Heart left ventricle (tissue), 16 donors: ENCODE measurements at regions not wholly inside any gene's neighbourhood (a gene's known extent, or its start where the extent isn't known, plus 50 kb on each side); places are given as distances from the start of the nearest gene placed in this dataset.
A peak's percentile ranks its signal among the peaks of the same experiment; 100 is the strongest.

Experiments
- ATAC-seq, 4 donors: fragments of 200-7000 bp; cut with Tn5 transposase; one replicate each; pipeline ENCODE4 v1.9.1; 2020 to 2022; ENCODE audit warnings: moderate library complexity in 4 of 4, mild to moderate bottlenecking in 3 of 4, moderate number of reproducible peaks in 1 of 4
- DNase-seq, 5 donors: peaks; one replicate each; pipeline ENCODE4 v3.0.0-alpha.2; 2020
- H3K27ac ChIP-seq, 12 donors: fragments of 200-600 bp; sonication (generic) in 4 of 12; one replicate each; pipeline versions ENCODE4 v1.5.0 to v1.8.0; 2016 to 2022; ENCODE audit warnings: mild to moderate bottlenecking in 2 of 12
- H3K27me3 ChIP-seq, 9 donors: fragments of 200-600 bp; sonication (generic) in 2 of 9; one replicate each; pipeline versions ENCODE4 v1.5.1 to v1.8.0; 2016 to 2022; ENCODE audit warnings: mild to moderate bottlenecking in 3 of 9
- H3K36me3 ChIP-seq, 9 donors: fragments of 200-600 bp; sonication (generic) in 2 of 9; one replicate each; pipeline versions ENCODE4 v1.5.0 to v1.8.0; 2018 to 2022; ENCODE audit warnings: mild to moderate bottlenecking in 2 of 9
- H3K4me1 ChIP-seq, 12 donors: fragments of 200-600 bp; sonication (generic) in 4 of 12; one replicate each; pipeline versions ENCODE4 v1.5.0 to v1.8.0; 2016 to 2022; ENCODE audit warnings: mild to moderate bottlenecking in 3 of 12
- H3K4me3 ChIP-seq, 12 donors: fragments of 200-600 bp; sonication (generic) in 4 of 12; one replicate each; pipeline versions ENCODE4 v1.5.0 to v1.8.0; 2017 to 2022; ENCODE audit warnings: mild to moderate bottlenecking in 9 of 12, moderate library complexity in 4 of 12
- H3K9me3 ChIP-seq, 12 donors: fragments of 200-600 bp; sonication (generic) in 4 of 12; one replicate each; pipeline versions ENCODE4 v1.5.0 to v1.8.0; 2016 to 2022; ENCODE audit warnings: mild to moderate bottlenecking in 1 of 12
- POLR2A ChIP-seq, 2 donors: fragments of 450-650 bp; IDR thresholded peaks; one replicate each; pipeline ENCODE4 v1.6.1; 2017; ENCODE audit warnings: antibody characterized with exemption in 2 of 2, mild to moderate bottlenecking in 2 of 2, moderate library complexity in 2 of 2
- WGBS, 4 donors: extraction: QIAGEN DNeasy Blood & Tissue Kit in 2 of 4; methylation state at CpG; one replicate each; pipeline versions ENCODE4 v1.1.5 to v1.1.7; 2013 to 2018; 5-methylcytosine and 5-hydroxymethylcytosine counted together
- intact Hi-C, 10 donors: fragments of 100-400 bp; cut with DNase I; formaldehyde crosslinking; loops; one replicate each; pipeline versions ENCODE4 v1.11.1 to v1.14.2; 2022
- TF ChIP-seq, protein P1 (sequence below), 12 donors: fragments of 200-600 bp; sonication (generic) in 4 of 12; IDR thresholded peaks; one replicate each; pipeline versions ENCODE4 v1.5.0 to v1.8.0; 2018 to 2022; ENCODE audit warnings: antibody characterized with exemption in 12 of 12, mild to moderate bottlenecking in 5 of 12
- donor health status: ischemic (EF 13 %, LVEDD 7.1; RV severe dilation, severe dysfunction).
- donor health status: healthy with polysubstance abuse.
- donor health status: DM: no; HTN: yes; CAD: no.
- donor health status: DM: no; HTN: no; CAD: no.
- donor health status: ischemic (EF 25% LVEDD 6.9; RV normal size, moderate dysfunction).
- donor health status: ischemic (EF 25% LVEDD 5.7; RV mildly dilated, moderate dysfunction).
- donor health status: healthy.
- donor health status: DM: yes; HTN: yes; CAD: no.
- donor health status: ischemic (EF 35%, LVEDD 5.7; RV mildly dilated, moderate dysfunction).
- donor health status: nonischemic (EF 11% LVEDD 7.7; RV severe dilation, severe dysfunction).
- donor health status: DM: yes; HTN: yes; CAD: no.
- donor health status: PGD.
- donor health status: ischemic (EF 29% LVEDD 5.4; RV normal size, mild dysfunction).
- donor health status: nonischemic (EF 23%, LVEDD 6.1; RV moderate dilation, normal function).

GRCh38 chr16:52731219-52731875 lies 184.4 kb upstream of the TOX3 start:
- Histone ChIP-seq H3K27me3 (peaks cover 0 to 6% (median 0%) of the 10 kb centered on the region in 9 donors), H3K9me3 (peaks cover 0 to 5% (median 0%) of the 10 kb centered on the region in 12 donors), H3K36me3 (no peaks in the 10 kb centered on the region), H3K4me1 (peaks cover 0 to 7% (median 0%) of the 10 kb centered on the region in 12 donors), H3K27ac (no peak overlapping the region), H3K4me3 (no peak overlapping the region)
- 88 to 93% (median 90%) methylated on average over 8 to 24 of the region's 24 CpGs for WGBS, 4 donors
- ATAC-seq = no peak
- no peak for TF ChIP-seq POLR2A (IDR thresholded peaks at IDR 0.05)
- TF ChIP-seq, protein P1, sequence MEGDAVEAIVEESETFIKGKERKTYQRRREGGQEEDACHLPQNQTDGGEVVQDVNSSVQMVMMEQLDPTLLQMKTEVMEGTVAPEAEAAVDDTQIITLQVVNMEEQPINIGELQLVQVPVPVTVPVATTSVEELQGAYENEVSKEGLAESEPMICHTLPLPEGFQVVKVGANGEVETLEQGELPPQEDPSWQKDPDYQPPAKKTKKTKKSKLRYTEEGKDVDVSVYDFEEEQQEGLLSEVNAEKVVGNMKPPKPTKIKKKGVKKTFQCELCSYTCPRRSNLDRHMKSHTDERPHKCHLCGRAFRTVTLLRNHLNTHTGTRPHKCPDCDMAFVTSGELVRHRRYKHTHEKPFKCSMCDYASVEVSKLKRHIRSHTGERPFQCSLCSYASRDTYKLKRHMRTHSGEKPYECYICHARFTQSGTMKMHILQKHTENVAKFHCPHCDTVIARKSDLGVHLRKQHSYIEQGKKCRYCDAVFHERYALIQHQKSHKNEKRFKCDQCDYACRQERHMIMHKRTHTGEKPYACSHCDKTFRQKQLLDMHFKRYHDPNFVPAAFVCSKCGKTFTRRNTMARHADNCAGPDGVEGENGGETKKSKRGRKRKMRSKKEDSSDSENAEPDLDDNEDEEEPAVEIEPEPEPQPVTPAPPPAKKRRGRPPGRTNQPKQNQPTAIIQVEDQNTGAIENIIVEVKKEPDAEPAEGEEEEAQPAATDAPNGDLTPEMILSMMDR (IDR thresholded peaks at IDR 0.05) = no peak
- intact Hi-C loops = no loop called here
- DNase-seq = no peak

DNA sequence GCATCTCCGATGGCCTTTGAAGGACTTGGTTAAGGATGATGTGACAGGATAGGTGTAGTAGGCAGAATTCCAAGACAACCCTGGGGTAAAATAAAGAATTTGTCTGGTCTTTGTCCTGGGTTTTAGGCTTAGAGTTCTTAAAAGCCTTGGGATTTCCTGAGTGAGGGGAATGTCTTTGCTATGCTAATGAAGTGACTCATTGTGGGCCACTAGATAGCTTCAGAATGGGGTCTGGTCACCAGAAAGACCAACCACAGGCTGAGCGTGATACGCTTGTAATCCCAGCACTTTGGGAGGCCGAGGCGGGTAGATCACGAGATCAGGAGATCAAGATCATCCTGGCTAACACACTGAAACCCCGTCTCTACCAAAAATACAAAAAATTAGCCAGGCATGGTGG lies 182.8 kb upstream of the TOX3 start:
- 87 to 90% (median 88%) methylated on average over 7 of the region's 7 CpGs for WGBS, 4 donors
- ATAC-seq = no peak
- intact Hi-C loops = no loop called here
- TF ChIP-seq POLR2A (IDR thresholded peaks at IDR 0.05) = no peak
- Histone ChIP-seq H3K4me3 (no peak overlapping the region), H3K36me3 (no peaks in the 10 kb centered on the region), H3K27ac (no peak overlapping the region), H3K9me3 (peaks cover 0 to 5% (median 0%) of the 10 kb centered on the region in 12 donors), H3K27me3 (peaks cover 0 to 6% (median 0%) of the 10 kb centered on the region in 9 donors), H3K4me1 (peaks cover 0 to 7% (median 0%) of the 10 kb centered on the region in 12 donors)
- DNase-seq = no peak

- H3K4me1 ChIP-seq = peaks cover 0 to 7% (median 0%) of the 10 kb centered on the region in 12 donors
- H3K27ac ChIP-seq = peak overlapping the region in 1 of 12 donors; percentile 42
- intact Hi-C loops = no loop called here
- 65 to 71% (median 69%) methylated on average over 4 of the region's 4 CpGs for WGBS, 4 donors
- peaks cover 0 to 6% (median 0%) of the 10 kb centered on the region in 9 donors for H3K27me3 ChIP-seq
- H3K36me3 ChIP-seq = no peaks in the 10 kb centered on the region
- peaks cover 0 to 5% (median 0%) of the 10 kb centered on the region in 12 donors for H3K9me3 ChIP-seq
- TF ChIP-seq, protein P1 (IDR thresholded peaks at IDR 0.05) = no peak
- no peak for TF ChIP-seq POLR2A (IDR thresholded peaks at IDR 0.05)
- ATAC-seq = no peak
- no peak overlapping the region for H3K4me3 ChIP-seq
- no peak for DNase-seq
Observed at GRCh38 chr16:52727849-52728248, 180.9 kb upstream of the TOX3 start.

DNA sequence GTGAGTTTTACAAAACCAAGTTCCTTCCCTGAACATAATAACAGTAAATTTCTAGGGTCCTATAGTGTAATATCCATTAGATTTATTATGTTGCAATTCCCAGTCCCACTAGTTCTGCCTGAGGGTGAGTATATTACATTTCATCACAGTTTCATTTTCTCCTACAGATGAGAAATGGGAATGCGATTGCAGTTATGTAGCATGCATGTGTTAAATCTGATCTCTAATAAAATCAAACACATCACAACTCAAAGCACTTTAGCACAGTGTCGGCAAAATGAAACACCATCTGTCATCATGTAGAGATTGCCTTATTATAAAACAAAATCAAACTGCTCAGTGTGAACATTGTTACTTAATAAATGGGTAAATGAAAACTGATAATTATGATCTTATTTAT lies 180.5 kb upstream of the TOX3 start:
- no peak overlapping the region for H3K4me3 ChIP-seq
- H3K27ac ChIP-seq = peak overlapping the region in 1 of 12 donors; percentile 42
- H3K9me3 ChIP-seq = peaks cover 0 to 5% (median 0%) of the 10 kb centered on the region in 12 donors
- ATAC-seq = no peak
- TF ChIP-seq, protein P1 (IDR thresholded peaks at IDR 0.05) = no peak
- TF ChIP-seq POLR2A (IDR thresholded peaks at IDR 0.05) = no peak
- H3K36me3 ChIP-seq = no peaks in the 10 kb centered on the region
- intact Hi-C loops = no loop called here
- H3K4me1 ChIP-seq = peaks cover 0 to 7% (median 0%) of the 10 kb centered on the region in 12 donors
- no peak for DNase-seq
- 80 to 92% (median 84%) methylated on average over 2 of the region's 2 CpGs for WGBS, 4 donors
- H3K27me3 ChIP-seq = peaks cover 0 to 6% (median 0%) of the 10 kb centered on the region in 9 donors
